GM19463 (cell line): ENCODE measurements at regions not wholly inside any gene's neighbourhood (a gene's known extent, or its start where the extent isn't known, plus 50 kb on each side); places are given as distances from the start of the nearest gene placed in this dataset.
"Not testable (repeated sequence)": the region's sequence is repeated elsewhere in the genome, so short reads cannot be mapped to it uniquely, and the experiment has no call there.

ENCODE experiments used
- ATAC-seq: cut with Tn5 transposase; IDR thresholded peaks from one replicate; pipeline ENCODE4 v1.9.1; 2021; ENCODE audit warnings: mild to moderate bottlenecking, moderate library complexity; ENCODE audit not compliant: unreplicated experiment

- no peak for ATAC-seq
These were observed 86.3 kb downstream of the NUS1 start for GRCh38 chr6:117761610-117762009.

DNA sequence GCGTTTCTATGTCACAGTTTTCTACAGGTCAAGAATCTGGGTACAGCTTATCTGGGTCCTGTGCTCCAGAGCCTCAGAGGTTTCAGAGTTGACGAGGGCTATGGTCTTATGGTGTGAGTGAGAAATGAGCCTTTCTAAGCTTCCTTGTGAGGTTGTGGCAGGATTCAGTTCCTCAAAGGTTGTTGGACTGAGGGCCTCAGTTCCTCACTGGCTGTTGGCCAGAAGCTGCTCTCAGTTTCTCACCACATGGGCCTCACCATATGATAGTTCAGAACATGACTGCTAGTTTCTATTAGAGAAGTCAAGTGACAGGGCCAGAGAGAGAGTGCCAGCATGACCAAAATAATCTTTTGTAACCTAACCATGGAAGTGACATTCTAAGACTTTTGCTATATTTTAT, 96.1 kb downstream of the NUS1 start:
- ATAC-seq = peak; percentile 96

- peak; percentile 36 for ATAC-seq
These were observed 101.2 kb downstream of the NUS1 start for GRCh38 chr6:117776441-117776840.

- ATAC-seq = no peak
These were observed 106.3 kb downstream of the NUS1 start for GRCh38 chr6:117781550-117781949.

- no peak for ATAC-seq
These were observed 108.0 kb downstream of the NUS1 start for GRCh38 chr6:117783279-117783678.

- no peak for ATAC-seq
These were observed 115.7 kb downstream of the NUS1 start for GRCh38 chr6:117791012-117791411.

DNA sequence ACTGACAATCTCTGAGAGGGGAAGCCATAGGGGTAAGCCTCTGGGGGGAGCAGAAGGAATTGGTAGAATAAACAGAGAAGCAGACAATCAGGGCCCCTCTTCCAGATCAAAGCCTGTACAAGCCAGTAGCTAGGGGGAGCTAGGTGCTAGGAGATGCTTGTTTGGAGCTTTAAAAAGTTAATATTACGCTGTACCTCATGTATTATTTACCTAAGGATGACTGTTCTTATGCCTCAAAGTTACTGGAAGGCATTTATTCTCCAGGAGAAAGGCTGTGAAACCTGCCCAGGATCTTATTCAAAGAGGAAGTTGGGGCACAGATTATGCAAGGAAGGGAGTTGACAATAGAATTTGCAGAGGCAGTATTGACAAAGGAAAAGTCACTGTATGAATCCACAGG, 111.8 kb upstream of the SLC35F1 start:
- no peak for ATAC-seq

DNA sequence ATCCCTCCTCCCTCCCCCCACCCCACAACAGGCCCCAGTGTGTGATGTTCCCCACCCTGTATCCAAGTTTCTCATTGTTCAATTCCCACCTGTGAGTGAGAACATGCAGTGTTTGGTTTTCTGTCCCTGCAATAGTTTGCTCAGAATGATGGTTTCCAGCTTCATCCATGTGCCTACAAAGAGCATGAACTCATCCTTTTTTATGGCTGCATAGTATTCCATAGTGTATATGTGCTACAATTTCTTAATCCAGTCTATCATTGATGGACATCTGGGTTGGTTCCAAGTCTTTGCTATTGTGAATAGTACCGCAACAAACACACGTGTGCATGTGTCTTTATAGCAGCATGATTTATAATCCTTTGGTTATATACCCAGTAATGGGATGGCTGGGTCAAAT, 108.2 kb upstream of the SLC35F1 start:
- ATAC-seq = not testable (repeated sequence)

GRCh38 chr6:117810269-117810668, 96.8 kb upstream of the SLC35F1 start:
- no peak for ATAC-seq

DNA sequence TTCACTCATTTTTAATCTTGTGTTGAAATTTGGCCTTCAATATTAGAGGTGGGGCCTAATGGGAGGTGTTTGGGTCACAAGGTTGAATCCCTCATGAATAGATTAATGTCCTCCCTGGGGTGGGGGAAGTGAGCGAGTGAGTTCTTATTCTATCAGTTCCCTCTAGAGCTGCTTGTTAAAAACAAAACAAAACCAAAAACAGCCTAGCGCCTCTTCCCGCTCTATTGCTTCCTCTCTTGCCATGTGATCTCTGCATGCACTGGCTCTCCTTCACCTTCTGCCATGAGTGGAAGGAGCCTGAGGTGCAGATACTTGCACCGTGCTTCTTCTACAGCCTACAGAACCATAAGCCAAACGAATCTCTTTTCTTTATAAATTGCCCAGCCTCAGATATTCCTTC, 89.6 kb upstream of the SLC35F1 start:
- ATAC-seq = no peak

DNA sequence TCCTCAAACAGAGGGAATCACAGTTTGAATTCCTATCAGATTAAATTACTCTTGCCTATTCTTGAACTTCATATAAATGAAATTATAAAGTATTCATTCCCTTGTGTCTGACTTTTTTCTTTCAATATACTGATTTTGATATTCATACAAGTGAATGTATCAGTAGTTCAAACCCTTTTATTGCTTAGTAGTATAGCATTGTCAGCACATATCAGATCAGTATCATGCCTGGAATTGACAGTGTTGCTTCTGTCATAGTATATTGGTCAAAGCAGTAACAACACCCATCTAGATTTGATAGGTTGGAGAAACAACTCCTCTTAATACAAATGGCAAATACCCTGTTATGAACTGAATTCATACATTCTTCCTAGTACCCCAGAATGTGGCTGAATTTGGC, 89.1 kb upstream of the SLC35F1 start:
- ATAC-seq = no peak

- no peak for ATAC-seq
These were observed 88.6 kb upstream of the SLC35F1 start for GRCh38 chr6:117818449-117818848.

DNA sequence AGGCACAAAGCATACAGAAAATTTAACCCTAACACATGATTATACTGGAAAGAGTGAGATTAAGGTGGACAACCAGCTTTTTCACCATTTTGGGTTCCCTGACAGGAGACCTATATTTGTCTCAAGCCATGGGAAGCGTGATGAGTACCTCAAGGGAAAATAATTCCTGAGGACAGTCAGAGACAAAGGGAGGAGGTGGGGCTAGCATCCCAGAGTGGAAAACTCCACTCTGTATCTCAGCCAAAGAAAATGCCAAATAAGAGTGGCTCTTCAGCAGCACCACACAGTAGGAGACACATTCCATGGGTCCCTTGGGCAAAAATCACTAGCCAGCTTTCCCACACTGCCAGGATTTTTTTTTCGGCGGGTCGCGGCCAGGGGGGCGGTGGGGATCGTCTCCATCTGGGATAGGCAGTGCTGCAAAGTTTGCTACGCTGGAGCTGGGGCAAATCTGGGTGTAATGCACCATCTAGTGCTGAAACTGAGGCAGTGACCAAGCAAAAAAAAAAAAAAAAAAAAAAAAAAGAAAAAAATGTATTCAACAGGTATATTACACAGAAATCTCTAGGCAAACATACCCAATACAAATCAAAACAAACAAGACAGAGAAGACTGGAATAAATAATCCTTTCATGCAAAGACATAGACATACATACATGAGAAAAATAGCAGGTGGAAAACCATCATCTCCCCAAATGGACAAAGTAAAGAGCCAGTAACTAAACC, 77.3 kb upstream of the SLC35F1 start:
- ATAC-seq = no peak

DNA sequence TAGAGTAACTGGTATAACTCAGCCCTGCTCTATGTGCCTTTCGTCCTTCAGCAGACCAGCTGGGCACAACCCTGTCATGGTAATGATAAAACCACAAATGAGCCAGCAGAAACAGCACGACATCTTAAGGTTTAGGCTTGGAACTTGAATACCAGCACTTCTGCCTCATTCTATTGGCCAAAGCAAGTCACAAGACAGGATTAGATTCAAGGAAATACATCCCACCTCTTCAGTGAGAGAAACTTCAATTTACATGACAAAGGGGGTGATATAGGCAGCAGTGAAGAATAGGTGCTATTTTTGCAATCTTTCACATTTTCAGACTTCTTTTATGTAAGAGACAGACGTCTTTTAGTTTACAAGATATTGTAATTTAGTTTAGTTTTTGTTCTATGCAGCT, 69.8 kb upstream of the SLC35F1 start:
- no peak for ATAC-seq

GRCh38 chr6:117840541-117840983, 66.5 kb upstream of the SLC35F1 start:
- ATAC-seq = no peak

- no peak for ATAC-seq
These were observed 59.2 kb upstream of the SLC35F1 start for GRCh38 chr6:117847912-117848311.

- no peak for ATAC-seq
These were observed 58.0 kb upstream of the SLC35F1 start for GRCh38 chr6:117849087-117849486.
